Ovary (tissue), 7 donors: ENCODE measurements at regions not wholly inside any gene's neighbourhood (a gene's known extent, or its start where the extent isn't known, plus 50 kb on each side); places are given as distances from the start of the nearest gene placed in this dataset.

ENCODE experiments used
- DNase-seq, 5 donors: peaks; one replicate each; pipeline ENCODE4 v3.0.0-alpha.2; 2019 to 2020
- H3K27ac ChIP-seq, 2 donors: fragments of 200-600 bp; one replicate each; pipeline versions ENCODE4 v1.5.1 to v1.8.0; 2019 to 2022
- H3K27me3 ChIP-seq: fragments of 200-600 bp; one replicate; pipeline ENCODE4 v1.8.0; 2022
- H3K36me3 ChIP-seq: fragments of 200-600 bp; sonication (generic); one replicate; pipeline ENCODE4 v1.5.1; 2019
- H3K4me1 ChIP-seq: one replicate; pipeline ENCODE4 v1.8.1; 2013; ENCODE audit warnings: mild to moderate bottlenecking, moderate library complexity; ENCODE audit not compliant: insufficient read depth
- H3K4me3 ChIP-seq: fragments of 200-600 bp; sonication (generic); one replicate; pipeline ENCODE4 v1.5.1; 2017
- H3K9me3 ChIP-seq, 2 donors: fragments of 200-600 bp in 1 of 2; sonication (generic) in 1 of 2; one replicate each; pipeline versions ENCODE4 v1.5.1 to v1.8.1; 2013 to 2019; ENCODE audit warnings: mild to moderate bottlenecking in 1 of 2, moderate library complexity in 1 of 2
- CTCF ChIP-seq, 3 donors: fragments of 450-650 bp in 2 of 3; fragments of 200-600 bp in 1 of 3; IDR thresholded peaks; one replicate each; pipeline versions ENCODE4 v1.5.1 to v1.8.0; 2016 to 2022; ENCODE audit warnings: antibody characterized with exemption in 3 of 3, mild to moderate bottlenecking in 1 of 3
- EP300 ChIP-seq: sonication (generic); formaldehyde crosslinking; IDR thresholded peaks from one replicate; pipeline ENCODE4 v1.6.1; 2017; ENCODE audit warnings: antibody characterized with exemption
- POLR2A ChIP-seq: fragments of 450-650 bp; IDR thresholded peaks from one replicate; pipeline ENCODE4 v1.6.1; 2017; ENCODE audit warnings: antibody characterized with exemption, mild to moderate bottlenecking, moderate library complexity
- WGBS, 3 donors: extraction: QIAGEN DNeasy Blood & Tissue Kit in 1 of 3; methylation state at CpG; one replicate each; pipeline versions ENCODE4 v1.1.5 to v1.1.7; 2013 to 2017; 5-methylcytosine and 5-hydroxymethylcytosine counted together
- intact Hi-C, 4 donors: fragments of 100-400 bp; cut with DNase I; formaldehyde crosslinking; loops; one replicate each; pipeline versions ENCODE4 v1.11.0 to v1.15.1; 2022 to 2023
- donor health status: DM: no; HTN: no; CAD: no; lungs with moderate emphysema.
- donor health status: DM: no; HTN: no; CAD: no.
- donor health status: Bipolar disorder and iron deficiency.
- donor health status: DM: no; HTN: no; CAD: no.
- donor health status: DM: yes; HTN: yes; CAD: no.

- Histone ChIP-seq H3K27ac (no peak overlapping the region), H3K4me1 (no peaks in the 10 kb centered on the region), H3K36me3 (no peaks in the 10 kb centered on the region), H3K9me3 (no peaks in the 10 kb centered on the region), H3K27me3 (no peaks in the 10 kb centered on the region), H3K4me3 (no peak overlapping the region)
- TF ChIP-seq POLR2A = no peak
- TF ChIP-seq EP300 = no peak
- no peak for TF ChIP-seq CTCF (IDR thresholded peaks at IDR 0.05)
- DNase-seq = no peak
- intact Hi-C loops = no loop called here
- WGBS, 3 donors = 72 to 80% (median 75%) methylated on average over 6 of the region's 6 CpGs
Measured at GRCh38 chr12:107169200-107169599, 75.9 kb upstream of the CRY1 start.

- intact Hi-C loops = no loop called here
- Histone ChIP-seq H3K27ac (no peak overlapping the region), H3K27me3 (no peaks in the 10 kb centered on the region), H3K36me3 (no peaks in the 10 kb centered on the region), H3K4me3 (no peak overlapping the region), H3K4me1 (no peaks in the 10 kb centered on the region), H3K9me3 (no peaks in the 10 kb centered on the region)
- no peak for TF ChIP-seq POLR2A
- no peak for TF ChIP-seq EP300
- TF ChIP-seq CTCF (IDR thresholded peaks at IDR 0.05) = no peak
- 72 to 78% (median 74%) methylated on average over 5 of the region's 5 CpGs for WGBS, 3 donors
- no peak for DNase-seq
Measured at GRCh38 chr12:107178776-107179175, 85.4 kb upstream of the CRY1 start.

GRCh38 chr12:107179871-107180270 is 86.5 kb upstream of the CRY1 start:
- Histone ChIP-seq H3K4me1 (no peaks in the 10 kb centered on the region), H3K36me3 (no peaks in the 10 kb centered on the region), H3K27me3 (no peaks in the 10 kb centered on the region), H3K9me3 (no peaks in the 10 kb centered on the region), H3K27ac (no peak overlapping the region), H3K4me3 (no peak overlapping the region)
- WGBS, 3 donors = 58 to 64% (median 61%) methylated on average over 1 of the region's 1 CpG
- TF ChIP-seq POLR2A = no peak
- TF ChIP-seq EP300 = no peak
- TF ChIP-seq CTCF (IDR thresholded peaks at IDR 0.05) = no peak
- intact Hi-C loops = no loop called here
- DNase-seq = no peak

GRCh38 chr12:107180272-107180671 is 86.9 kb upstream of the CRY1 start:
- no peaks in the 10 kb centered on the region for H3K9me3 ChIP-seq
- H3K27ac ChIP-seq = no peak overlapping the region
- H3K4me1 ChIP-seq = no peaks in the 10 kb centered on the region
- DNase-seq = no peak
- 56 to 57% (median 56%) methylated on average over 1 of the region's 1 CpG for WGBS, 3 donors
- no peaks in the 10 kb centered on the region for H3K36me3 ChIP-seq
- H3K27me3 ChIP-seq = no peaks in the 10 kb centered on the region
- intact Hi-C loops = no loop called here
- TF ChIP-seq CTCF (IDR thresholded peaks at IDR 0.05) (no peak), POLR2A (no peak), EP300 (no peak)
- H3K4me3 ChIP-seq = no peak overlapping the region
